Psoas muscle (tissue), 7 donors: ENCODE measurements at regions not wholly inside any gene's neighbourhood (a gene's known extent, or its start where the extent isn't known, plus 50 kb on each side); places are given as distances from the start of the nearest gene placed in this dataset.

Experiments
- ATAC-seq, 4 donors: fragments of 200-7000 bp; cut with Tn5 transposase; one replicate each; pipeline ENCODE4 v1.9.1; 2020; ENCODE audit warnings: moderate library complexity in 3 of 4, mild to moderate bottlenecking in 2 of 4
- DNase-seq, 2 donors: peaks; one replicate each; pipeline ENCODE4 v3.0.0-alpha.2; 2020
- H3K27ac ChIP-seq: fragments of 200-600 bp; one replicate; pipeline ENCODE4 v1.8.0; 2022
- H3K27me3 ChIP-seq, 3 donors: fragments of 200-600 bp in 1 of 3; one replicate each; pipeline versions ENCODE4 v1.6.1 to v1.8.0; 2013 to 2022; ENCODE audit warnings: low read length in 2 of 3, mild to moderate bottlenecking in 2 of 3, moderate library complexity in 1 of 3; ENCODE audit not compliant: insufficient read depth in 3 of 3
- H3K36me3 ChIP-seq, 2 donors: fragments of 200-600 bp in 1 of 2; one replicate each; pipeline versions ENCODE4 v1.6.1 to v1.8.0; 2013 to 2022; ENCODE audit warnings: low read depth in 1 of 2, mild to moderate bottlenecking in 1 of 2, moderate library complexity in 1 of 2; ENCODE audit not compliant: insufficient read depth in 1 of 2
- H3K4me1 ChIP-seq: fragments of 200-600 bp; one replicate; pipeline ENCODE4 v1.8.0; 2022
- H3K4me3 ChIP-seq: fragments of 200-600 bp; one replicate; pipeline ENCODE4 v1.8.0; 2022; ENCODE audit warnings: mild to moderate bottlenecking
- H3K9me3 ChIP-seq: fragments of 200-600 bp; one replicate; pipeline ENCODE4 v1.8.0; 2022
- WGBS, 3 donors: extraction: QIAGEN DNeasy Blood & Tissue Kit; methylation state at CpG; one replicate each; pipeline versions ENCODE4 v1.1.6 to v1.1.7; 2013; 5-methylcytosine and 5-hydroxymethylcytosine counted together
- intact Hi-C, 2 donors: fragments of 100-400 bp; cut with DNase I; formaldehyde crosslinking; loops; one replicate each; pipeline versions ENCODE4 v1.11.0 to v1.14.2; 2022
- TF ChIP-seq, protein P1 (sequence below): fragments of 200-600 bp; IDR thresholded peaks from one replicate; pipeline ENCODE4 v1.8.0; 2022; ENCODE audit warnings: antibody characterized with exemption
- donor health status: healthy with polysubstance abuse.
- donor health status: DM: no; HTN: no; CAD: no; lungs with moderate emphysema.
- donor health status: Bipolar disorder and iron deficiency.
- donor health status: healthy.
- donor health status: DM: yes; HTN: yes; CAD: no.
- donor health status: DM: no; HTN: no; CAD: no.
- donor health status: DM: yes; HTN: yes; CAD: no.

DNA sequence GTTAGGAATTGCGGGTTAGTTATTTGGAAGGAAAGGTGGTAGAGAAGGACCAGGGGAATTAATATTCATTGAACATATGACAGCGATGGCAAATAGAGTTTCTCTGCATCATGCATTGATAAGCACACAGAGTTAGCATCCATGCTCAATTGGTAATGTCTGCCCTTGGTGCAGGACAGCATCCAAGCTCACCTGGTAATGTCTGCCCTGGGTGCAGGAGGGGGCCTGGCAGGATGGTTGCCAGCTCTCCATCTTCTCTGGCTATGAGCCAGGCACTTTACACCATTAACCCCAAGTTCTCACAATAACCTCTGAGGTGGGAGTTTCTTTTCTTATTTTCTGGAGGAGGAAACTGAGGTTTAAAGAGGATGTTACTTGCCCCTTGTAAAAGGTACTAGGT lies 50.4 kb upstream of the RBFOX2 start:
- 88 to 97% (median 95%) methylated on average over 2 of the region's 2 CpGs for WGBS, 3 donors

More for the DNA sequence above, 50.4 kb upstream of the RBFOX2 start:
- H3K36me3 ChIP-seq, result no peaks in the 10 kb centered on the region
- no peak for DNase-seq
- no peak overlapping the region for H3K27ac ChIP-seq
- ATAC-seq, result no peak
- no peaks in the 10 kb centered on the region for H3K27me3 ChIP-seq
- H3K4me1 ChIP-seq, result no peaks in the 10 kb centered on the region
- intact Hi-C loops, result no loop called here
- H3K4me3 ChIP-seq, result no peak overlapping the region
- H3K9me3 ChIP-seq, result no peaks in the 10 kb centered on the region
- TF ChIP-seq, protein P1, sequence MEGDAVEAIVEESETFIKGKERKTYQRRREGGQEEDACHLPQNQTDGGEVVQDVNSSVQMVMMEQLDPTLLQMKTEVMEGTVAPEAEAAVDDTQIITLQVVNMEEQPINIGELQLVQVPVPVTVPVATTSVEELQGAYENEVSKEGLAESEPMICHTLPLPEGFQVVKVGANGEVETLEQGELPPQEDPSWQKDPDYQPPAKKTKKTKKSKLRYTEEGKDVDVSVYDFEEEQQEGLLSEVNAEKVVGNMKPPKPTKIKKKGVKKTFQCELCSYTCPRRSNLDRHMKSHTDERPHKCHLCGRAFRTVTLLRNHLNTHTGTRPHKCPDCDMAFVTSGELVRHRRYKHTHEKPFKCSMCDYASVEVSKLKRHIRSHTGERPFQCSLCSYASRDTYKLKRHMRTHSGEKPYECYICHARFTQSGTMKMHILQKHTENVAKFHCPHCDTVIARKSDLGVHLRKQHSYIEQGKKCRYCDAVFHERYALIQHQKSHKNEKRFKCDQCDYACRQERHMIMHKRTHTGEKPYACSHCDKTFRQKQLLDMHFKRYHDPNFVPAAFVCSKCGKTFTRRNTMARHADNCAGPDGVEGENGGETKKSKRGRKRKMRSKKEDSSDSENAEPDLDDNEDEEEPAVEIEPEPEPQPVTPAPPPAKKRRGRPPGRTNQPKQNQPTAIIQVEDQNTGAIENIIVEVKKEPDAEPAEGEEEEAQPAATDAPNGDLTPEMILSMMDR, result no peak
